ENCODE measurements at regions not wholly inside any gene's neighbourhood (a gene's known extent, or its start where the extent isn't known, plus 50 kb on each side); places are given as distances from the start of the nearest gene placed in this dataset.

DNA sequence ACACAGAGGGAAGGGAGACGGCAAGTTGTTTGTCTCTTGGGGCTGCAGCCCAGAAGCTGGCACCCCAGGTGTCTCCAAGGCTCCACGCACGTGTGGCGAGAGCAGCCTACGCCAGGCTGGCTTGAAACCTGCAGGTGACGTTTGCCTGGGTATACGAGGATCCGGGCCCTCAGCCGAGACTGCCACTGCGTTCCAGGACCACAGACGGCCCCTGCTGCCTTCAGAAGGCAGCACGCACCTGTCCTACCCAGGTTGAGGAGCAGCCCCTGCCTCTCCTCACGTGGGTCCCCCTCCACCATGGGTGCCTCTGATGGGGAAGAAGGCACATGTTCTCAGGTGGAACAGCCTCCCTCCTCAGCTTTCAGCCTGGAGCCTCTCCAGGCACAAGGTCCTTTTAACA lies 75.3 kb upstream of the PRR20G start:
- Histone ChIP-seq H3K9me3 (no peaks in the 10 kb centered on the region), H3K36me3 (no peaks in the 10 kb centered on the region), H3K27ac (no peak overlapping the region), H3K4me1 (no peaks in the 10 kb centered on the region), H3K9ac (ENCODE audit: low read depth in 2 of 2, low read length in 2 of 2) (no peak overlapping the region), H3K27me3 (no peaks in the 10 kb centered on the region), H3K4me3 (no peak overlapping the region)
- intact Hi-C loops (cut with DNase I), result no loop called here
- no peak for TF ChIP-seq CTCF (IDR thresholded peaks at IDR 0.05)
- DNase-seq, result no peak

DNA sequence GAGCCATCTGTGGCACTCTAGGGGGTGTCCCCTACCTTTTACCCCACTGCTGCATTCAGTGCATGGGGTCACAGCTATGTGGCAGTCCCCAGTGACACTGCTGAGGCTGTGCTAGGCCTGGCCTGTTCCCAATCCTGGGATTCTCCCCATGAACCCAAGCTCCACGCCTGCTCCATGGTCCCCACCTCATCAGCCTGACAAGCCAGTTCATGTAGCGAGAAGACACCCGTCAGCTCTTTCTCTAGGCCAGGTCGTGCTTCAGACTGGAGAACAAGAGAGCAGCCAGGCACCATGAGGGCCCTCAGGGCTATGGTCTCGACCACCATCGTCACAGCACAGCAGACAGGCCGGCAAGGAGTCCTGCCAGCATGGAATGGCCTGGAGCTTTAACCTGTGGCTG lies 72.8 kb upstream of the PRR20G start:
- intact Hi-C loops (cut with DNase I), result no loop called here
- no peaks in the 10 kb centered on the region for H3K36me3 ChIP-seq
- no peaks in the 10 kb centered on the region for H3K4me1 ChIP-seq
- no peak for TF ChIP-seq CTCF (IDR thresholded peaks at IDR 0.05)
- no peak overlapping the region for H3K9ac ChIP-seq (ENCODE audit: low read depth in 2 of 2, low read length in 2 of 2)
- DNase-seq, result no peak
- H3K27me3 ChIP-seq, result no peaks in the 10 kb centered on the region
- no peak overlapping the region for H3K4me3 ChIP-seq
- no peak overlapping the region for H3K27ac ChIP-seq
- no peaks in the 10 kb centered on the region for H3K9me3 ChIP-seq

DNA sequence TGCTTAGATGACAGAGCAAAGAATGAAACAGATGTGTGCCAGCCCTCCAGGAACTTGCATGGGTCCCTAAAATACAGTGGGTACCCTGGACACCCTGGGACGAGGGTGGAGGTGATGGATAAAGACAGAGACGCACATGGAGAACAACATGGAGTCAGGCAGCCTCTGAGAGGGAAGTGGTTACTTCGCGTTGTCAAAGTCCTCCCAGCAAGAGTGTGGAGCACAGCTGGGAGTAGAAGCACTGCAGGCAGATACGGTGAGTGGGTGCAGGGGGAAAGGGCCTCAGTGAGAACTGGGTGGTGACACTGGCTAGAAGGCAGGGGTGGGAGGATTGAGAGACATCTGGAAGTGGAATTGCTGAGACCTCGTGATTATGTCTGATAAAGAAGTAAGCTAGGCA lies 70.8 kb upstream of the PRR20G start:
- no peaks in the 10 kb centered on the region for H3K27me3 ChIP-seq
- H3K27ac ChIP-seq, result no peak overlapping the region
- H3K9me3 ChIP-seq, result no peaks in the 10 kb centered on the region
- intact Hi-C loops (cut with DNase I), result no loop called here
- no peak overlapping the region for H3K9ac ChIP-seq (ENCODE audit: low read depth in 2 of 2, low read length in 2 of 2)
- no peaks in the 10 kb centered on the region for H3K4me1 ChIP-seq
- no peak overlapping the region for H3K4me3 ChIP-seq
- TF ChIP-seq CTCF (IDR thresholded peaks at IDR 0.05), result no peak
- DNase-seq, result no peak
- H3K36me3 ChIP-seq, result no peaks in the 10 kb centered on the region

DNA sequence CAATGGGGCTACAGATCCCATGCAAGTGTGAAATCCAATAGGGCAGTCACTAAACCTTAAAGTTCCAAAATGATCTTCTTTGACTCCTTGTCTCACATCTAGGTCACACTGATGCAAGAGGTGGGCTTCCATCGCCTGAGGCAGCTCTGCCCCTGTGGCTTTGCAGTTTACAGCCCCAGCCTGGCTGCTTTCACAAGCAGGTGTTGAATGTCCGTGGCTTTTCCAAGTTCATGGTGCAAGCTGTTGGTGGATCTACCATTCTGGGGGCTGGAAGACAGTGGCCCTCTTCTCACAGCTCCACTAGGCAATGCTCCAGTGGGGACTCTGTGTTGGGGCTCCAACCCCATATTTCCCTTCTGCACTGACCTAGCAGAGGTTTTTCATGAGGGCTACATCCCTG lies 68.5 kb upstream of the PRR20G start:
- no peak overlapping the region for H3K27ac ChIP-seq
- H3K36me3 ChIP-seq, result no peaks in the 10 kb centered on the region
- no peak for TF ChIP-seq CTCF (IDR thresholded peaks at IDR 0.05)

GRCh38 chr3:127354761-127355160 lies 66.9 kb upstream of the PRR20G start:
- TF ChIP-seq CTCF (IDR thresholded peaks at IDR 0.05), result no peak
- Histone ChIP-seq H3K9me3 (no peaks in the 10 kb centered on the region), H3K4me1 (no peaks in the 10 kb centered on the region), H3K36me3 (no peaks in the 10 kb centered on the region), H3K27me3 (no peaks in the 10 kb centered on the region), H3K9ac (ENCODE audit: low read depth in 2 of 2, low read length in 2 of 2) (no peak overlapping the region), H3K27ac (no peak overlapping the region), H3K4me3 (no peak overlapping the region)
- intact Hi-C loops (cut with DNase I), result no loop called here
- DNase-seq, result no peak

More for the DNA sequence above, 68.5 kb upstream of the PRR20G start:
- no peaks in the 10 kb centered on the region for H3K27me3 ChIP-seq
- no peaks in the 10 kb centered on the region for H3K4me1 ChIP-seq
- no peak overlapping the region for H3K4me3 ChIP-seq
- no peak overlapping the region for H3K9ac ChIP-seq (ENCODE audit: low read depth in 2 of 2, low read length in 2 of 2)
- H3K9me3 ChIP-seq, result no peaks in the 10 kb centered on the region
- no peak for DNase-seq
- intact Hi-C loops (cut with DNase I), result no loop called here

DNA sequence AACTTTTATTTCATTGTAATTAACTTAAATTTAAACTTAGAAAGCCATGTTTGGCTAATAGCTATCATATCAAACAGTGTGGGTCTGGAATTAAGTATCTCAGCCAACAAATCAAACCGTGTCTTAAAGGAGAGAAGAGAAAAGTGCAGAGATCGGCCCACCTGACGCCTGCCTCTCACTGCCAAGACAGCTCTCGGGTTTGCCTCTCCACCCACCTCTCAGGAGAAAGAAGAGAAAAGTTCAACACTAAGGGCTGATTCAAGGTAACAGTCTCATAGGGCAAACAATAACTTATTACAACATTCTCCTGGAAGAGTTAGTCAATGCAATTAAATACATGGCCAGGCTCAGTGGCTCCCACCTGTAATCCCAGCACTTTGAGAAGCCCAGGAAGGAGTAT lies 64.8 kb upstream of the PRR20G start:
- TF ChIP-seq CTCF (IDR thresholded peaks at IDR 0.05), result no peak
- H3K36me3 ChIP-seq, result no peaks in the 10 kb centered on the region
- H3K4me1 ChIP-seq, result no peaks in the 10 kb centered on the region
- H3K27me3 ChIP-seq, result no peaks in the 10 kb centered on the region
- no peak for DNase-seq
- H3K4me3 ChIP-seq, result no peak overlapping the region
- no peak overlapping the region for H3K27ac ChIP-seq
- H3K9me3 ChIP-seq, result no peaks in the 10 kb centered on the region
- intact Hi-C loops (cut with DNase I), result no loop called here
- no peak overlapping the region for H3K9ac ChIP-seq (ENCODE audit: low read depth in 2 of 2, low read length in 2 of 2)
